ENCODE measurements at regions not wholly inside any gene's neighbourhood (a gene's known extent, or its start where the extent isn't known, plus 50 kb on each side); places are given as distances from the start of the nearest gene placed in this dataset.

DNA sequence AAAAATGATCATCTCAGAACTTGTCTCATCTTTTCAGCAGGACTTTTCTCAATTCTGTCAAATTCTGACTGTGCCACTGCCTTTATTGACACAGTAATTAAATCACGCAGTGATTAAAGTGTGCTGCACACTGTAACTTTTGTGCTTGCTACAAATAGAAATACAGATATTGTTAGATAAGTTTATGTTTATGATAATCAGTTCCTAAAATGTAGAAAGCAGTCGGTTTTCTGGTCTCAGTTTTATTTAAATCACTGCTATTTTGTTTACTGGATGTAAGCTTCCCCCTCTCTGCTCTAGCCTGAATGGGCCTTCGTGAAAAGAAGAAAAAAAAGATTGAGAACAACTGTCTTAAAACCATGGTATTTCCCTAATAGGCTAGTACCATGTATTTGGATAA lies 258.8 kb upstream of the STARD13 start:
- Histone ChIP-seq H3K4me1 (peaks cover 12% of the 10 kb centered on the region; the same call in 2 of the 3 replicates), H3K27ac (no peak overlapping the region; a peak in 1 of 6 replicates), H3K4me3 (no peak overlapping the region), H3K4me2 (peak overlapping the region; percentile 78; the same call in 2 of the 3 replicates), H3K9me3 (no peaks in the 10 kb centered on the region)
- no peak for FAIRE-seq
- DNase-seq (ENCODE audit: low read depth in 1 of 2, low spot score in 1 of 2) = no peak
- TF ChIP-seq, protein P1, sequence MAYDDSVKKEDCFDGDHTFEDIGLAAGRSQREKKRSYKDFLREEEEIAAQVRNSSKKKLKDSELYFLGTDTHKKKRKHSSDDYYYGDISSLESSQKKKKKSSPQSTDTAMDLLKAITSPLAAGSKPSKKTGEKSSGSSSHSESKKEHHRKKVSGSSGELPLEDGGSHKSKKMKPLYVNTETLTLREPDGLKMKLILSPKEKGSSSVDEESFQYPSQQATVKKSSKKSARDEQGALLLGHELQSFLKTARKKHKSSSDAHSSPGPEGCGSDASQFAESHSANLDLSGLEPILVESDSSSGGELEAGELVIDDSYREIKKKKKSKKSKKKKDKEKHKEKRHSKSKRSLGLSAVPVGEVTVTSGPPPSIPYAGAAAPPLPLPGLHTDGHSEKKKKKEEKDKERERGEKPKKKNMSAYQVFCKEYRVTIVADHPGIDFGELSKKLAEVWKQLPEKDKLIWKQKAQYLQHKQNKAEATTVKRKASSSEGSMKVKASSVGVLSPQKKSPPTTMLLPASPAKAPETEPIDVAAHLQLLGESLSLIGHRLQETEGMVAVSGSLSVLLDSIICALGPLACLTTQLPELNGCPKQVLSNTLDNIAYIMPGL (CRISPR knock-in tag; IDR thresholded peaks at IDR 0.05; ENCODE audit: borderline replicate concordance) = no peak
- TF ChIP-seq FOSB (CRISPR knock-in tag; IDR thresholded peaks at IDR 0.05) = no peak
- no peak for TF ChIP-seq NFE2L2 (conservative IDR thresholded peaks at IDR 0.05; ENCODE audit: low read length)
- no peak for TF ChIP-seq FOXS1 (CRISPR knock-in tag; IDR thresholded peaks at IDR 0.05)
- no peak for TF ChIP-seq MAZ (IDR thresholded peaks at IDR 0.05; ENCODE audit: borderline replicate concordance, low read depth, low read length)
- no peak for TF ChIP-seq ZC3H11A (IDR thresholded peaks at IDR 0.05)
- TF ChIP-seq HOXB5 (CRISPR knock-in tag; IDR thresholded peaks at IDR 0.05) = no peak
- TF ChIP-seq RNF2 (IDR thresholded peaks at IDR 0.05; ENCODE audit: borderline replicate concordance, low read depth) = no peak
- no peak for TF ChIP-seq KDM1A (IDR thresholded peaks at IDR 0.05; ENCODE audit: low read depth)
- TF ChIP-seq RARB (CRISPR knock-in tag; IDR thresholded peaks at IDR 0.05) = no peak
- TF ChIP-seq ATOH8 (CRISPR knock-in tag; IDR thresholded peaks at IDR 0.05; ENCODE audit: low read depth) = no peak
- no peak for TF ChIP-seq PBX3 (IDR thresholded peaks at IDR 0.05)
- no peak for TF ChIP-seq E2F6 (IDR thresholded peaks at IDR 0.05; ENCODE audit: borderline replicate concordance, low read depth)
- ATAC-seq = no peak
- 85% methylated on average over 3 of the region's 3 CpGs for WGBS (ENCODE audit: missing lambda C conversion rate)
- CTCF ChIA-PET = interaction anchor here (1.8 kb wide), 1 partner anchor 19 kb away, joined by 4 read pairs; no protein-coding TSS in a partner anchor
- POLR2A ChIA-PET = interaction anchor here (1.9 kb wide), 1 partner anchor 135 kb away, joined by 4 read pairs; no protein-coding TSS in a partner anchor

DNA sequence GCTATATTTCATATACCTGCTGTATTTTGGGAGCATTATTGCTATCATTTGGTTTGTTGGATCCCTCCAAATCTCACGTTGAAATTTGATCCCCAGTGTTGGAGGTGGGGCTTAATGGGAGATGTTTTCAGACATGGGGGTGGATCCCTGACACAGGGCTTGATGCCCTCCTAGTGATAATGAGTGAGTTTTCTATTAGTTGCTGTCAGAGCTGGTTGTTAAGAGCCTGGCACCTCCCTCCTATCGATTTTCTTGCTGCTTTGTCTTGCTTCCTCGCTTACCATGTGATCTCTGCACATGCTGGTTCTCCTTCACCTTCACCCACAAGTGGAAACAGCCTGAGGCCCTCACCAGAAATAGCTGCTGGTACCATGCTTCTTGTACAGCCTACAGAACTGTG lies 259.9 kb upstream of the STARD13 start:
- no peak overlapping the region for H3K27ac ChIP-seq
- H3K4me2 ChIP-seq = no peak overlapping the region
- H3K4me1 ChIP-seq = peaks cover 12% of the 10 kb centered on the region; the same call in 2 of the 3 replicates
- DNase-seq (ENCODE audit: low read depth in 1 of 2, low spot score in 1 of 2) (no peak), ATAC-seq (no peak), FAIRE-seq (no peak)
- H3K9me3 ChIP-seq = no peaks in the 10 kb centered on the region
- H3K4me3 ChIP-seq = no peak overlapping the region
- TF ChIP-seq HOXA7 (CRISPR knock-in tag; IDR thresholded peaks at IDR 0.05) = no peak
- no peak for TF ChIP-seq CBX8 (IDR thresholded peaks at IDR 0.05)
- TF ChIP-seq ELK1 (IDR thresholded peaks at IDR 0.05; ENCODE audit: low read depth, low read length) = no peak
- TF ChIP-seq JUNB (IDR thresholded peaks at IDR 0.05) = no peak
- TF ChIP-seq, protein P1 (CRISPR knock-in tag; IDR thresholded peaks at IDR 0.05; ENCODE audit: borderline replicate concordance) = no peak
- no peak for TF ChIP-seq NFE2L2 (conservative IDR thresholded peaks at IDR 0.05; ENCODE audit: low read length)
- no peak for TF ChIP-seq NR3C1 (IDR thresholded peaks at IDR 0.05)
- TF ChIP-seq KDM1A (IDR thresholded peaks at IDR 0.05; ENCODE audit: low read depth) = no peak
- no peak for TF ChIP-seq SREBF2 (IDR thresholded peaks at IDR 0.05)
- TF ChIP-seq, protein P2, sequence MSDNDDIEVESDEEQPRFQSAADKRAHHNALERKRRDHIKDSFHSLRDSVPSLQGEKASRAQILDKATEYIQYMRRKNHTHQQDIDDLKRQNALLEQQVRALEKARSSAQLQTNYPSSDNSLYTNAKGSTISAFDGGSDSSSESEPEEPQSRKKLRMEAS (IDR thresholded peaks at IDR 0.05) = no peak
- no peak for TF ChIP-seq RAD21 (conservative IDR thresholded peaks at IDR 0.05 in 1 of 2, IDR thresholded peaks at IDR 0.05 in 1 of 2)
- TF ChIP-seq HOXB5 (CRISPR knock-in tag; IDR thresholded peaks at IDR 0.05) = no peak
- TF ChIP-seq TFCP2L1 (CRISPR knock-in tag; IDR thresholded peaks at IDR 0.05) = no peak
- no peak for TF ChIP-seq MAFK (IDR thresholded peaks at IDR 0.05; ENCODE audit: partially characterized antibody)
- WGBS (ENCODE audit: missing lambda C conversion rate) = 53% methylated on average over 3 of the region's 3 CpGs
- POLR2A ChIA-PET = no interaction called here
- CTCF ChIA-PET = no interaction called here
